Liver (tissue), 3 donors: ENCODE measurements at regions not wholly inside any gene's neighbourhood (a gene's known extent, or its start where the extent isn't known, plus 50 kb on each side); places are given as distances from the start of the nearest gene placed in this dataset.

ENCODE experiments used
- FOXA1 ChIP-seq: IDR thresholded peaks from 2 replicates; pipeline ENCODE4 v1.6.1; 2016; ENCODE audit warnings: antibody characterized with exemption
- GABPA ChIP-seq, 2 donors: IDR thresholded peaks in 1 of 2; conservative IDR thresholded peaks in 1 of 2; 2 replicates each; pipeline ENCODE4 v1.6.1; 2016; ENCODE audit warnings: antibody characterized with exemption in 2 of 2, mild to moderate bottlenecking in 1 of 2, moderate library complexity in 1 of 2
- HNF4A ChIP-seq, 2 donors: conservative IDR thresholded peaks; 2 replicates each; pipeline ENCODE4 v1.6.1; 2016; ENCODE audit warnings: antibody characterized with exemption in 2 of 2, mild to moderate bottlenecking in 2 of 2
- JUND ChIP-seq, 2 donors: IDR thresholded peaks; 2 replicates each; pipeline ENCODE4 v1.6.1; 2016; ENCODE audit warnings: antibody characterized with exemption in 2 of 2
- RAD21 ChIP-seq, 2 donors: IDR thresholded peaks; 2 replicates each; pipeline ENCODE4 v1.6.1; 2016; ENCODE audit warnings: antibody characterized with exemption in 2 of 2, mild to moderate bottlenecking in 2 of 2
- RXRA ChIP-seq, 2 donors: IDR thresholded peaks; 2 replicates each; pipeline ENCODE4 v1.6.1; 2017 to 2018; ENCODE audit warnings: antibody characterized with exemption in 2 of 2, mild to moderate bottlenecking in 1 of 2
- SP1 ChIP-seq: IDR thresholded peaks from 2 replicates; pipeline ENCODE4 v1.6.1; 2018; ENCODE audit warnings: antibody characterized with exemption, mild to moderate bottlenecking
- TAF1 ChIP-seq: conservative IDR thresholded peaks from 2 replicates; pipeline ENCODE4 v1.6.1; 2016; ENCODE audit warnings: antibody characterized with exemption, mild to moderate bottlenecking
- YY1 ChIP-seq: IDR thresholded peaks from 2 replicates; pipeline ENCODE4 v1.6.1; 2016; ENCODE audit warnings: antibody characterized with exemption, mild to moderate bottlenecking
- TF ChIP-seq, protein P1 (sequence below): fragments of 150-350 bp; IDR thresholded peaks from 2 replicates; pipeline ENCODE4 v1.5.1; 2017; ENCODE audit warnings: improper control_type of control experiment, low read depth, low read length; ENCODE audit not compliant: missing input control
- TF ChIP-seq, protein P2 (sequence below): IDR thresholded peaks from 2 replicates; pipeline ENCODE4 v1.6.1; 2016; ENCODE audit warnings: antibody characterized with exemption, mild to moderate bottlenecking
- TF ChIP-seq, protein P3 (sequence below): IDR thresholded peaks from 2 replicates; pipeline ENCODE4 v1.6.1; 2016; ENCODE audit warnings: antibody characterized with exemption
- TF ChIP-seq, protein P4 (sequence below): IDR thresholded peaks from 2 replicates; pipeline ENCODE4 v1.6.1; 2016; ENCODE audit warnings: antibody characterized with exemption
- donor health status: healthy.
- donor health status: healthy.

DNA sequence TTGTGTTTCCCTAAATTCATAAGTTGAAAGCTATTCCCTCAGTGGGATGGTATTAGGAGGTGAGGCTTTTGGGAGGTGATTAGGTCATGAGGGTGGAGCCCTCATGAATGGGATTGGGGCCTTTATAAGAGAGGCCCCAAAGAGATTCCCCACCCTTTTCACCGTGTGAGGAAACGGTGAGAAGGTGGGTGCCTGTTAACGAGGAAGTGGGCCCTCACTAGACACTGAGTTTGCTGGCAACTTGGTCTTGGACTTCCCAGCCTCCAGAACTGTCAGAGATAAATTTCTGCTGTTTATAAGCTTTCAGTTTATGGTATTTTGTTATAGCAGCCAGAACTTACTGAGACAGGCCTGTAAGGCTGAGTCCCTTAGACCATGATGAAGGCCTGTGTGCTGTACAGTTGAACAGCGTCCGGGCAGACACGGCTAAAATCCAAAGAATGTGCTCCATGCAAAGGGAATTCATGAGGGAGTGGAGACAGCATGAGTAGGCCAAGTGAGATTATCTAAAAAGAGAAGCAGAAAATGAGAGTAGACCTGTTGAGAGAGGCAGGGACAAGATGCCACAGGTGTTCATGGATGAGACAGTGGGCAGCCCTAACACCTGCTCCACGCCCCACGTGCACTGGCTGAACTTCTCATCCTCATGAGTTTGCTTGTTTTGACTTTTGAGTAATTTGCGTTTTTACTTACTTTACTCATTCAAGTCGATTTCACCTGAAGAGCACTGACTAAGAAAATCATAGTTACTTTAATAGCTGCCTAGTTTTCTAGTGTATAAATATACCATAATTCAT lies 66.9 kb upstream of the SFMBT2 start:
- TF ChIP-seq, protein P1, sequence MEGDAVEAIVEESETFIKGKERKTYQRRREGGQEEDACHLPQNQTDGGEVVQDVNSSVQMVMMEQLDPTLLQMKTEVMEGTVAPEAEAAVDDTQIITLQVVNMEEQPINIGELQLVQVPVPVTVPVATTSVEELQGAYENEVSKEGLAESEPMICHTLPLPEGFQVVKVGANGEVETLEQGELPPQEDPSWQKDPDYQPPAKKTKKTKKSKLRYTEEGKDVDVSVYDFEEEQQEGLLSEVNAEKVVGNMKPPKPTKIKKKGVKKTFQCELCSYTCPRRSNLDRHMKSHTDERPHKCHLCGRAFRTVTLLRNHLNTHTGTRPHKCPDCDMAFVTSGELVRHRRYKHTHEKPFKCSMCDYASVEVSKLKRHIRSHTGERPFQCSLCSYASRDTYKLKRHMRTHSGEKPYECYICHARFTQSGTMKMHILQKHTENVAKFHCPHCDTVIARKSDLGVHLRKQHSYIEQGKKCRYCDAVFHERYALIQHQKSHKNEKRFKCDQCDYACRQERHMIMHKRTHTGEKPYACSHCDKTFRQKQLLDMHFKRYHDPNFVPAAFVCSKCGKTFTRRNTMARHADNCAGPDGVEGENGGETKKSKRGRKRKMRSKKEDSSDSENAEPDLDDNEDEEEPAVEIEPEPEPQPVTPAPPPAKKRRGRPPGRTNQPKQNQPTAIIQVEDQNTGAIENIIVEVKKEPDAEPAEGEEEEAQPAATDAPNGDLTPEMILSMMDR: no peak
- TF ChIP-seq, protein P2, sequence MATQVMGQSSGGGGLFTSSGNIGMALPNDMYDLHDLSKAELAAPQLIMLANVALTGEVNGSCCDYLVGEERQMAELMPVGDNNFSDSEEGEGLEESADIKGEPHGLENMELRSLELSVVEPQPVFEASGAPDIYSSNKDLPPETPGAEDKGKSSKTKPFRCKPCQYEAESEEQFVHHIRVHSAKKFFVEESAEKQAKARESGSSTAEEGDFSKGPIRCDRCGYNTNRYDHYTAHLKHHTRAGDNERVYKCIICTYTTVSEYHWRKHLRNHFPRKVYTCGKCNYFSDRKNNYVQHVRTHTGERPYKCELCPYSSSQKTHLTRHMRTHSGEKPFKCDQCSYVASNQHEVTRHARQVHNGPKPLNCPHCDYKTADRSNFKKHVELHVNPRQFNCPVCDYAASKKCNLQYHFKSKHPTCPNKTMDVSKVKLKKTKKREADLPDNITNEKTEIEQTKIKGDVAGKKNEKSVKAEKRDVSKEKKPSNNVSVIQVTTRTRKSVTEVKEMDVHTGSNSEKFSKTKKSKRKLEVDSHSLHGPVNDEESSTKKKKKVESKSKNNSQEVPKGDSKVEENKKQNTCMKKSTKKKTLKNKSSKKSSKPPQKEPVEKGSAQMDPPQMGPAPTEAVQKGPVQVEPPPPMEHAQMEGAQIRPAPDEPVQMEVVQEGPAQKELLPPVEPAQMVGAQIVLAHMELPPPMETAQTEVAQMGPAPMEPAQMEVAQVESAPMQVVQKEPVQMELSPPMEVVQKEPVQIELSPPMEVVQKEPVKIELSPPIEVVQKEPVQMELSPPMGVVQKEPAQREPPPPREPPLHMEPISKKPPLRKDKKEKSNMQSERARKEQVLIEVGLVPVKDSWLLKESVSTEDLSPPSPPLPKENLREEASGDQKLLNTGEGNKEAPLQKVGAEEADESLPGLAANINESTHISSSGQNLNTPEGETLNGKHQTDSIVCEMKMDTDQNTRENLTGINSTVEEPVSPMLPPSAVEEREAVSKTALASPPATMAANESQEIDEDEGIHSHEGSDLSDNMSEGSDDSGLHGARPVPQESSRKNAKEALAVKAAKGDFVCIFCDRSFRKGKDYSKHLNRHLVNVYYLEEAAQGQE: no peak
- TF ChIP-seq, protein P3, sequence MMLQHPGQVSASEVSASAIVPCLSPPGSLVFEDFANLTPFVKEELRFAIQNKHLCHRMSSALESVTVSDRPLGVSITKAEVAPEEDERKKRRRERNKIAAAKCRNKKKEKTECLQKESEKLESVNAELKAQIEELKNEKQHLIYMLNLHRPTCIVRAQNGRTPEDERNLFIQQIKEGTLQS: no peak
- TF ChIP-seq TAF1: no peak
- no peak for TF ChIP-seq GABPA (IDR thresholded peaks at IDR 0.05 in 1 of 2, conservative IDR thresholded peaks at IDR 0.05 in 1 of 2)
- TF ChIP-seq RXRA (IDR thresholded peaks at IDR 0.05): no peak
- no peak for TF ChIP-seq SP1
- TF ChIP-seq YY1: no peak
- no peak for TF ChIP-seq RAD21 (IDR thresholded peaks at IDR 0.05)
- TF ChIP-seq, protein P4, sequence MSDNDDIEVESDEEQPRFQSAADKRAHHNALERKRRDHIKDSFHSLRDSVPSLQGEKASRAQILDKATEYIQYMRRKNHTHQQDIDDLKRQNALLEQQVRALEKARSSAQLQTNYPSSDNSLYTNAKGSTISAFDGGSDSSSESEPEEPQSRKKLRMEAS: no peak
- TF ChIP-seq JUND (IDR thresholded peaks at IDR 0.05): no peak
- no peak for TF ChIP-seq HNF4A (conservative IDR thresholded peaks at IDR 0.05)
- no peak for TF ChIP-seq FOXA1
